GM06990 (cell line): ENCODE measurements at regions not wholly inside any gene's neighbourhood (a gene's known extent, or its start where the extent isn't known, plus 50 kb on each side); places are given as distances from the start of the nearest gene placed in this dataset.

Source experiments
- DNase-seq: peaks from one replicate; pipeline ENCODE4 v3.0.0-alpha.2; 2011; ENCODE audit not compliant: insufficient read length; ENCODE audit errors: extremely low read depth
- H3K27me3 ChIP-seq: replicated peaks from 2 replicates; pipeline ENCODE4 v1.6.0; 2011; ENCODE audit warnings: low read length; ENCODE audit not compliant: control insufficient read depth, insufficient read depth
- H3K36me3 ChIP-seq: 2 replicates; pipeline ENCODE4 v1.5.1; 2011; ENCODE audit warnings: low read length; ENCODE audit not compliant: control insufficient read depth, insufficient read depth
- H3K4me3 ChIP-seq: replicated peaks from 2 replicates; pipeline ENCODE4 v1.5.1; 2011; ENCODE audit warnings: low read depth, mild to moderate bottlenecking, control low read depth, low read length
- CTCF ChIP-seq: IDR thresholded peaks from 2 replicates; pipeline ENCODE4 v1.5.1; 2011; ENCODE audit warnings: low read length, control low read depth, mild to moderate bottlenecking, inconsistent platforms; ENCODE audit not compliant: insufficient read depth, poor library complexity, severe bottlenecking

- no peaks in the 10 kb centered on the region for H3K27me3 ChIP-seq
- no peak for TF ChIP-seq CTCF
- H3K4me3 ChIP-seq, result no peak overlapping the region
- DNase-seq, result no peak
- no peaks in the 10 kb centered on the region for H3K36me3 ChIP-seq
Measured at GRCh38 chr10:9275861-9276260, 1221.4 kb downstream of the GATA3 start.

GRCh38 chr10:9285690-9286089 is 1231.2 kb downstream of the GATA3 start:
- no peak overlapping the region for H3K4me3 ChIP-seq
- no peaks in the 10 kb centered on the region for H3K27me3 ChIP-seq
- H3K36me3 ChIP-seq, result no peaks in the 10 kb centered on the region
- no peak for DNase-seq
- TF ChIP-seq CTCF, result no peak

- no peak for TF ChIP-seq CTCF
- Histone ChIP-seq H3K36me3 (no peaks in the 10 kb centered on the region), H3K27me3 (no peaks in the 10 kb centered on the region), H3K4me3 (no peak overlapping the region)
- no peak for DNase-seq
Measured at GRCh38 chr10:9289811-9290210, 1235.3 kb downstream of the GATA3 start.

- no peak for TF ChIP-seq CTCF
- Histone ChIP-seq H3K27me3 (no peaks in the 10 kb centered on the region), H3K36me3 (no peaks in the 10 kb centered on the region), H3K4me3 (no peak overlapping the region)
- DNase-seq, result no peak
Measured at GRCh38 chr10:9291081-9291480, 1236.6 kb downstream of the GATA3 start.

GRCh38 chr10:9294132-9294663 is 1239.7 kb downstream of the GATA3 start:
- DNase-seq, result no peak
- H3K4me3 ChIP-seq, result no peak overlapping the region
- no peaks in the 10 kb centered on the region for H3K36me3 ChIP-seq
- TF ChIP-seq CTCF, result no peak
- H3K27me3 ChIP-seq, result no peaks in the 10 kb centered on the region

GRCh38 chr10:9294865-9295264 is 1240.4 kb downstream of the GATA3 start:
- no peaks in the 10 kb centered on the region; the same call in 1 of the 2 replicates for H3K27me3 ChIP-seq
- peak; percentile 11 for DNase-seq
- TF ChIP-seq CTCF, result no peak
- H3K4me3 ChIP-seq, result no peak overlapping the region
- no peaks in the 10 kb centered on the region for H3K36me3 ChIP-seq
